ENCODE measurements at regions not wholly inside any gene's neighbourhood (a gene's known extent, or its start where the extent isn't known, plus 50 kb on each side); places are given as distances from the start of the nearest gene placed in this dataset.

- no peak for TF ChIP-seq YY1 (IDR thresholded peaks at IDR 0.05; ENCODE audit: insufficient read depth, insufficient read length)
- TF ChIP-seq ZNF274 (IDR thresholded peaks at IDR 0.05; ENCODE audit: low read depth, low read length) = no peak
Observed at GRCh38 chr18:56299740-56300139, 338.7 kb downstream of the TXNL1 start.
